ENCODE measurements at regions not wholly inside any gene's neighbourhood (a gene's known extent, or its start where the extent isn't known, plus 50 kb on each side); places are given as distances from the start of the nearest gene placed in this dataset.

DNA sequence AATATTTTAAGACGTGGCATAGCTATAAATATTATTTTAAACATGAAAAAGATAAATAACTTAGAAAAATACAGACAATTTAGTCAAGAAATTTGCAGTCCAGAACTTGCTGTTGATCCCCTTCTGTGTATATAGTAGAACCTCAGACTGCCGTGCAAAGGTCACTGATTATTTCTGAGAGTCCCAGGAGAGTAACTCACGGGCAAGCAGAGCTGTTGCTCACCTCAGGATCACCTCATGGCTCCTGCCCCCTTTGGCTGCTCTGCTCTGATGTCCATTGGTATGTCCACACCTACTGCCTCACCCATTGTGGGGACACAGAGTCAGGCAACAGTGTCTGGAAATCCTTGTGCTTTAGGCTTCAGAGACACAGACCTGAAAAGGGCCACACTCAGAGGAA, 392.9 kb upstream of the CELF4 start:
- DNase-seq, result no peak
- Histone ChIP-seq H3K4me1 (ENCODE audit: control insufficient read depth, insufficient read depth, low read length, poor library complexity, severe bottlenecking) (no peaks in the 10 kb centered on the region), H3K4me3 (ENCODE audit: insufficient read depth, low read depth, low read length, poor library complexity, severe bottlenecking) (no peak overlapping the region), H3K27me3 (replicated peaks; ENCODE audit: control insufficient read depth, insufficient read depth, low read length, poor library complexity, severe bottlenecking) (no peaks in the 10 kb centered on the region), H3K36me3 (ENCODE audit: control insufficient read depth, insufficient read depth, low read length) (no peaks in the 10 kb centered on the region), H3K9me3 (ENCODE audit: control insufficient read depth, low read length) (no peaks in the 10 kb centered on the region), H3K27ac (ENCODE audit: insufficient read depth, low read length, poor library complexity, severe bottlenecking) (no peak overlapping the region)

DNA sequence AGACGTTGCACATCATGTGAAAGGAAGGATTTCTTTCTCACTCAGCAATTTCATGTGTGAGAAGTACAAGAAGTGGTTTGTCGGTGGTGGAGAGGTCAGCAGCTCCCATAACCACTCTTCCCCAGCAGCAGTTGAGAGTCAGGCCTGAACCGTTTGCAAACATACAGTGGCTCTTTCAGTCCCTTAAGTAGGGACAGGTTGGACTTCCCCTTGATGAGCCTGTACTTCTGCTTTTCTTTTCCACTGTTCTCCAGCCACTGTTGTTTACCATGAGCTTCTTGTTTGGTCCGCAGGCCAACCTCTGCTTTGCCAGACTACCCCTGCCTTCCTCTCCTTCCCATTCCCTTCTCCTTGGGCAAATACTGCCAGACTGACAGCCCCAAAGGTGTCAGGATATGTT, 391.3 kb upstream of the CELF4 start:
- H3K27ac ChIP-seq (ENCODE audit: insufficient read depth, low read length, poor library complexity, severe bottlenecking), result no peak overlapping the region
- no peaks in the 10 kb centered on the region for H3K4me1 ChIP-seq (ENCODE audit: control insufficient read depth, insufficient read depth, low read length, poor library complexity, severe bottlenecking)
- H3K9me3 ChIP-seq (ENCODE audit: control insufficient read depth, low read length), result no peaks in the 10 kb centered on the region
- H3K27me3 ChIP-seq (replicated peaks; ENCODE audit: control insufficient read depth, insufficient read depth, low read length, poor library complexity, severe bottlenecking), result no peaks in the 10 kb centered on the region
- H3K36me3 ChIP-seq (ENCODE audit: control insufficient read depth, insufficient read depth, low read length), result no peaks in the 10 kb centered on the region
- H3K4me3 ChIP-seq (ENCODE audit: insufficient read depth, low read depth, low read length, poor library complexity, severe bottlenecking), result no peak overlapping the region
- no peak for DNase-seq

GRCh38 chr18:37956020-37956419, 390.4 kb upstream of the CELF4 start:
- Histone ChIP-seq H3K36me3 (ENCODE audit: control insufficient read depth, insufficient read depth, low read length) (no peaks in the 10 kb centered on the region), H3K27ac (ENCODE audit: insufficient read depth, low read length, poor library complexity, severe bottlenecking) (no peak overlapping the region), H3K9me3 (ENCODE audit: control insufficient read depth, low read length) (no peaks in the 10 kb centered on the region), H3K4me3 (ENCODE audit: insufficient read depth, low read depth, low read length, poor library complexity, severe bottlenecking) (no peak overlapping the region), H3K4me1 (ENCODE audit: control insufficient read depth, insufficient read depth, low read length, poor library complexity, severe bottlenecking) (no peaks in the 10 kb centered on the region), H3K27me3 (replicated peaks; ENCODE audit: control insufficient read depth, insufficient read depth, low read length, poor library complexity, severe bottlenecking) (no peaks in the 10 kb centered on the region)
- no peak for DNase-seq

DNA sequence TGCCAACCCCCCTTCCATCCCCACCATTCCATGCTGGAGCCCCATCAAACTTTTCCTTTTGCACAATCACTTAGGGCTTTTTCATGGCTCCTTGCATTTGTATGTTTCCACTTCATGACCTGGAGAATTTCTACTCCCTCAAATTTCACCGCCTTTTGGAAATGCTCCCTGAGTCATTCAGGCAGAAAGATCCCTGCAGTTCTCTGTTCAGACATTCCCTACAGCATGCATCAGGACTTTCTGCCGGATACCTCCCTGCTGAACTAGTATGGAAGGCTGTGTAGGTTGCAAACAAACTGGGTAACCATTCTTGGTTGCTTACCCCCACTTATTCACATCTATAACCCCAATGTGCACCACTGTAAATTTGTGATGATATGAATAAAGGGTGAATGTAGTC, 389.6 kb upstream of the CELF4 start:
- DNase-seq, result no peak
- no peak overlapping the region for H3K27ac ChIP-seq (ENCODE audit: insufficient read depth, low read length, poor library complexity, severe bottlenecking)

DNA sequence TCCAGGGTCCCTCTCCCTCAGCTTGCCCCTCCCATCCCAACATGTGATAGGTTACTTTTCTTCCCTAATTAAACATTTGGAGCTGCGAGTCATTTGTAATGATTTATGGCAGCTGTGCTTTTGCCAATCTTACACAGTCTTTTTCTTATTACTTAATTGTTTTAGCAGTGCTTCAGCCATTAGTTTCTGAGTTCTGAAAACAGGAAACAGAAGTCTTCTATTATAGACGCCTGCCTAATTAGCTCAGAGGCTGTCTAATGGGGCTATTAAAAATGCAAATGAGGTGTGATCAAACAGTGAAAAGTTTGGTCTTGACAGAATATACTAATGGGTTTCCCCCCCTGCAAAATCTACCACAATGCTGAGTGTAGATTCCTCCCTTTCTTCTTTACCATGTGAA, 388.3 kb upstream of the CELF4 start:
- Histone ChIP-seq H3K27ac (ENCODE audit: insufficient read depth, low read length, poor library complexity, severe bottlenecking) (no peak overlapping the region), H3K9me3 (ENCODE audit: control insufficient read depth, low read length) (no peaks in the 10 kb centered on the region), H3K36me3 (ENCODE audit: control insufficient read depth, insufficient read depth, low read length) (no peaks in the 10 kb centered on the region), H3K4me1 (ENCODE audit: control insufficient read depth, insufficient read depth, low read length, poor library complexity, severe bottlenecking) (no peaks in the 10 kb centered on the region), H3K27me3 (replicated peaks; ENCODE audit: control insufficient read depth, insufficient read depth, low read length, poor library complexity, severe bottlenecking) (no peaks in the 10 kb centered on the region), H3K4me3 (ENCODE audit: insufficient read depth, low read depth, low read length, poor library complexity, severe bottlenecking) (no peak overlapping the region)
- no peak for DNase-seq

More for the DNA sequence above, 389.6 kb upstream of the CELF4 start:
- H3K27me3 ChIP-seq (replicated peaks; ENCODE audit: control insufficient read depth, insufficient read depth, low read length, poor library complexity, severe bottlenecking), result no peaks in the 10 kb centered on the region
- no peaks in the 10 kb centered on the region for H3K4me1 ChIP-seq (ENCODE audit: control insufficient read depth, insufficient read depth, low read length, poor library complexity, severe bottlenecking)
- H3K4me3 ChIP-seq (ENCODE audit: insufficient read depth, low read depth, low read length, poor library complexity, severe bottlenecking), result no peak overlapping the region
- H3K36me3 ChIP-seq (ENCODE audit: control insufficient read depth, insufficient read depth, low read length), result no peaks in the 10 kb centered on the region
- H3K9me3 ChIP-seq (ENCODE audit: control insufficient read depth, low read length), result no peaks in the 10 kb centered on the region

- no peaks in the 10 kb centered on the region for H3K9me3 ChIP-seq (ENCODE audit: control insufficient read depth, low read length)
- no peaks in the 10 kb centered on the region for H3K4me1 ChIP-seq (ENCODE audit: control insufficient read depth, insufficient read depth, low read length, poor library complexity, severe bottlenecking)
- H3K27ac ChIP-seq (ENCODE audit: insufficient read depth, low read length, poor library complexity, severe bottlenecking), result no peak overlapping the region
- H3K36me3 ChIP-seq (ENCODE audit: control insufficient read depth, insufficient read depth, low read length), result no peaks in the 10 kb centered on the region
- H3K4me3 ChIP-seq (ENCODE audit: insufficient read depth, low read depth, low read length, poor library complexity, severe bottlenecking), result no peak overlapping the region
- no peak for DNase-seq
- H3K27me3 ChIP-seq (replicated peaks; ENCODE audit: control insufficient read depth, insufficient read depth, low read length, poor library complexity, severe bottlenecking), result no peaks in the 10 kb centered on the region
Observed at GRCh38 chr18:37948471-37948870, 382.9 kb upstream of the CELF4 start.

DNA sequence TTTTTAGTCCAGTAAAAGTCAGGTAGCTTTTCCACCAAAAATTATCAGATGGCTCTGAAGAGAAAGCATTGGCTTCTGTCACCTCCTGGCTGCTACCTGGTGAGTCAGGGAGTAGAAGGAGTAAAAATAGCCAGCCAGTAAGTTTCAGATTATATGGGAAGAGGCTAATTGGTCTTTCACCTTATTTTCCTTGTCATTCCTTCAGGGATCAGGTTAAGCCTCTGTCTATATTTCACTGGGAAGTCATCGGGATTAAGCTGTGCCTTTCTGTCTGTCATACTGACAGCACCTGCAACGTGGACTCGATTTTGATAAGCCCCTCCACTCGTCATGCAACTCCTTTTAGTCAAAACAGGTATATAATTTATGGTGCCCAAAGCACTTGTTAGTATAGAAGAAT, 380.7 kb upstream of the CELF4 start:
- H3K27me3 ChIP-seq (replicated peaks; ENCODE audit: control insufficient read depth, insufficient read depth, low read length, poor library complexity, severe bottlenecking), result no peaks in the 10 kb centered on the region
- H3K4me3 ChIP-seq (ENCODE audit: insufficient read depth, low read depth, low read length, poor library complexity, severe bottlenecking), result no peak overlapping the region
- no peaks in the 10 kb centered on the region for H3K36me3 ChIP-seq (ENCODE audit: control insufficient read depth, insufficient read depth, low read length)
- DNase-seq, result no peak
- H3K4me1 ChIP-seq (ENCODE audit: control insufficient read depth, insufficient read depth, low read length, poor library complexity, severe bottlenecking), result no peaks in the 10 kb centered on the region
- no peaks in the 10 kb centered on the region for H3K9me3 ChIP-seq (ENCODE audit: control insufficient read depth, low read length)
- H3K27ac ChIP-seq (ENCODE audit: insufficient read depth, low read length, poor library complexity, severe bottlenecking), result no peak overlapping the region

DNA sequence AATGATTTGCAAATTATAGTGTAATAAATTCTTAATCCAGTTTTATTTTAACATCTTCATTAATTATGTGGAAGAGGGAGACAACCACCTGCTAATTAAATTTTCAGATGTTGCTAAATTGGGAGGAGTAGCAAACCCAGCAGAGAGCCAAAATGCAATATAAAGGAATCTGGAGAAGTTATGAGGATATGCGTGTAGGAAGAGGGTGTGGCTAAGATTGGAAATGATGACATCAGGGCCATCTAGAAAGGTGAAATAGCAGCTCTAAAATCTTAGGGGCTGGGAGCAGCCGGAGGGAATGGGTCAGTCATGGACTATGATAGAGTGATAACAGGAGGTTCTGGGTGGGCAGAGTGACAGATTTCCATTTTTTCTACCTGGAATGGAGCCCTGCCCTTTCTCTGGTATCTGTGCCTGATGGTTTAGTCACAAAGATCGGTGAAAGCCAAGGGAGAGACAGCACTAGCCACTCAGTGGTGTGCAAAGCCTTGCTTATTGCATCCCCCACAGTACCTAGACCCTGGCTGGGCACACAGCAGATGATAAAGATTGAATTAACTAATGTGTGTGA, 379.2 kb upstream of the CELF4 start:
- no peaks in the 10 kb centered on the region for H3K9me3 ChIP-seq (ENCODE audit: control insufficient read depth, low read length)
- H3K4me1 ChIP-seq (ENCODE audit: control insufficient read depth, insufficient read depth, low read length, poor library complexity, severe bottlenecking), result no peaks in the 10 kb centered on the region
- no peak for DNase-seq
- no peak overlapping the region for H3K4me3 ChIP-seq (ENCODE audit: insufficient read depth, low read depth, low read length, poor library complexity, severe bottlenecking)
- no peaks in the 10 kb centered on the region for H3K27me3 ChIP-seq (replicated peaks; ENCODE audit: control insufficient read depth, insufficient read depth, low read length, poor library complexity, severe bottlenecking)
- no peak overlapping the region for H3K27ac ChIP-seq (ENCODE audit: insufficient read depth, low read length, poor library complexity, severe bottlenecking)
- no peaks in the 10 kb centered on the region for H3K36me3 ChIP-seq (ENCODE audit: control insufficient read depth, insufficient read depth, low read length)

- no peak overlapping the region for H3K4me3 ChIP-seq (ENCODE audit: insufficient read depth, low read depth, low read length, poor library complexity, severe bottlenecking)
- H3K9me3 ChIP-seq (ENCODE audit: control insufficient read depth, low read length), result no peaks in the 10 kb centered on the region
- DNase-seq, result no peak
- H3K27me3 ChIP-seq (replicated peaks; ENCODE audit: control insufficient read depth, insufficient read depth, low read length, poor library complexity, severe bottlenecking), result no peaks in the 10 kb centered on the region
- no peaks in the 10 kb centered on the region for H3K36me3 ChIP-seq (ENCODE audit: control insufficient read depth, insufficient read depth, low read length)
- no peak overlapping the region for H3K27ac ChIP-seq (ENCODE audit: insufficient read depth, low read length, poor library complexity, severe bottlenecking)
- H3K4me1 ChIP-seq (ENCODE audit: control insufficient read depth, insufficient read depth, low read length, poor library complexity, severe bottlenecking), result no peaks in the 10 kb centered on the region
Observed at GRCh38 chr18:37937287-37937686, 371.7 kb upstream of the CELF4 start.

DNA sequence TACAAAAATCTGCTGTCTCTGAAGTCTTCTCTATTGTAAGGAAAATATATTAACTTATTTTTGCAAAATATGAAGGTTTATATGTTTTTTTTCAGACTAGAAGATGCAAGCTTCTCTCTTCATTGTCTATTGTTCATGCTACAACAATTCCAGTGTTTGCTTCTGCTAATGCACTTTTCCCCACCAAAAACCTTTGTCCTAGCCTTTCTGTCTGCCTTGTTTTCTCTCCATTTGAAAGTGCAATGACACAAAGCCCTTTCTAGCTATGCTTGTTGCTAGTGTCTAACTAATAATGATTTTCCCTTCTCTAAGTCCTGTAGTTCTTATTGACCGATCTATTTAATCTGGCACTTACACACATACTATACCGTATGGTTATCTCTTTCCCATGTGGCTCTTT, 369.5 kb upstream of the CELF4 start:
- Histone ChIP-seq H3K4me1 (ENCODE audit: control insufficient read depth, insufficient read depth, low read length, poor library complexity, severe bottlenecking) (no peaks in the 10 kb centered on the region), H3K36me3 (ENCODE audit: control insufficient read depth, insufficient read depth, low read length) (no peaks in the 10 kb centered on the region), H3K27ac (ENCODE audit: insufficient read depth, low read length, poor library complexity, severe bottlenecking) (no peak overlapping the region), H3K9me3 (ENCODE audit: control insufficient read depth, low read length) (no peaks in the 10 kb centered on the region), H3K4me3 (ENCODE audit: insufficient read depth, low read depth, low read length, poor library complexity, severe bottlenecking) (no peak overlapping the region), H3K27me3 (replicated peaks; ENCODE audit: control insufficient read depth, insufficient read depth, low read length, poor library complexity, severe bottlenecking) (no peaks in the 10 kb centered on the region)
- DNase-seq, result no peak

DNA sequence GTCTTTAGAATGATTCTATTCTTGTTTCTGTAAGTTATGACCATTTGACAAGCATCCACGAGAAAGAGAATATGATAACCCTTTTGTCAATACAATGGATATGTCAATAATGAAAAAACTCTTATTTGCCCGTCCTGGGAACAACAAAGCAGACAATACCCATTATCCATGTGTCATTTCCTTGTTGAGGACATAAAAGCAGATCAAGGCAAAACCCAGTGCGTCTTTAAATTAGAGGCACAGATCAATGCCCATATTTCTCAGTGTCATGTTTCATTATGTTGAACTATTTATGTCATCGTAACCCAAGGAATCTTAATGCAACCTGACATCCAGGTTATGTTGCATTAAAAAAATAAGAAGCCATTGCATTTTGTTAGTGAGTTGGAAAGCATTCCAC, 365.0 kb upstream of the CELF4 start:
- H3K36me3 ChIP-seq (ENCODE audit: control insufficient read depth, insufficient read depth, low read length), result no peaks in the 10 kb centered on the region
- H3K27me3 ChIP-seq (replicated peaks; ENCODE audit: control insufficient read depth, insufficient read depth, low read length, poor library complexity, severe bottlenecking), result no peaks in the 10 kb centered on the region
- DNase-seq, result no peak
- H3K27ac ChIP-seq (ENCODE audit: insufficient read depth, low read length, poor library complexity, severe bottlenecking), result no peak overlapping the region
- no peaks in the 10 kb centered on the region for H3K4me1 ChIP-seq (ENCODE audit: control insufficient read depth, insufficient read depth, low read length, poor library complexity, severe bottlenecking)
- no peaks in the 10 kb centered on the region for H3K9me3 ChIP-seq (ENCODE audit: control insufficient read depth, low read length)
- no peak overlapping the region for H3K4me3 ChIP-seq (ENCODE audit: insufficient read depth, low read depth, low read length, poor library complexity, severe bottlenecking)

Measured in effector memory CD4-positive, alpha-beta T cell (primary cell).